ENCODE measurements at regions not wholly inside any gene's neighbourhood (a gene's known extent, or its start where the extent isn't known, plus 50 kb on each side); places are given as distances from the start of the nearest gene placed in this dataset.

DNA sequence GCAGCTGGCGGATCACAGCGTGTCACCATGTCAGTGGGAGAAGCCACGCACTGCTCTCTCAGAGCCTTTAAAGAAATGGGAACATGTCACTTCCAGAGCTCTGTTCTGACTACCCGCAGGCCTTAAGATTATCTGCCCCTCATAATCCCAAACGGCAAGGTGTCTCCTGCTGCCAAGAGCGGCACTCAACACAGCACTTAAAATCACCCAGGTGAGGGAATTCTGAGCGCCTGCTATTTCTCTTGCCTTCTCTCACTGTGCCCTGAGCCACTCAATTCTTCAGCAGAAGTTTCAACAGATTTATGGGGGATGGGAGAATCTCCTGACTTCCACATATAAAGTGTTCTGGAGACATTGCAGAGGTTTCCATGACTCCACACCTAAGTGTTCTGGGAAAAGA lies 137.9 kb downstream of the LMO4 start:
- Histone ChIP-seq H3K4me3 (ENCODE audit: extremely low read depth, insufficient read depth, low read length, poor library complexity, severe bottlenecking) (no peak overlapping the region), H3K9me3 (ENCODE audit: control insufficient read depth, low read length) (no peaks in the 10 kb centered on the region), H3K36me3 (ENCODE audit: control insufficient read depth, insufficient read depth, low read length) (no peaks in the 10 kb centered on the region), H3K4me1 (ENCODE audit: control insufficient read depth, insufficient read depth, low read length, poor library complexity, severe bottlenecking) (no peaks in the 10 kb centered on the region), H3K27ac (ENCODE audit: low read depth, low read length, severe bottlenecking) (no peak overlapping the region)
- 69 to 82% methylated on average over 4 to 6 of the region's 7 CpGs for WGBS, 2 experiments (ENCODE audit: insufficient coverage in 2 of 2)

DNA sequence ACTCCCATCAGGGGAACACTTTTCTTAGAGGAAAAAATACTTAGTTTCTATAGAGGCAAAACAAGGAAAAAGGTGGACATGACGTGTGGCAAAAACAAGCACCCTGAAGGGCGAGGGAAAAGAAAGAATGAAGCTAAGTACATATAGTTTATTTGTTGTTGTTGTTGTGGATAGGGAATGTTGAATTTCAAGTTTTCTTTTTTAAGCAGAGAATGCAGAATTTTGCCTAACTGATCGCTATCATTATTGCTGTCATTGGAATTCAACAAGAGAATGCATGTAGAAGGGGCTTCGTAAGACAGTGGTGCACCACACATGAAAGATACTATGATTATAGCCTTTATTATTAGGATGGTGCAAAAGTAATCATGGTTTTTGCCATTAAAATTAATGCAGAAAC lies 144.0 kb downstream of the LMO4 start:
- Histone ChIP-seq H3K4me1 (ENCODE audit: control insufficient read depth, insufficient read depth, low read length, poor library complexity, severe bottlenecking) (peaks cover 15% of the 10 kb centered on the region), H3K27ac (ENCODE audit: low read depth, low read length, severe bottlenecking) (no peak overlapping the region), H3K36me3 (ENCODE audit: control insufficient read depth, insufficient read depth, low read length) (no peaks in the 10 kb centered on the region), H3K4me3 (ENCODE audit: extremely low read depth, insufficient read depth, low read length, poor library complexity, severe bottlenecking) (no peak overlapping the region), H3K9me3 (ENCODE audit: control insufficient read depth, low read length) (no peaks in the 10 kb centered on the region)
- 89 to 92% methylated on average over 3 of the region's 4 CpGs for WGBS, 2 experiments (ENCODE audit: insufficient coverage in 2 of 2)

DNA sequence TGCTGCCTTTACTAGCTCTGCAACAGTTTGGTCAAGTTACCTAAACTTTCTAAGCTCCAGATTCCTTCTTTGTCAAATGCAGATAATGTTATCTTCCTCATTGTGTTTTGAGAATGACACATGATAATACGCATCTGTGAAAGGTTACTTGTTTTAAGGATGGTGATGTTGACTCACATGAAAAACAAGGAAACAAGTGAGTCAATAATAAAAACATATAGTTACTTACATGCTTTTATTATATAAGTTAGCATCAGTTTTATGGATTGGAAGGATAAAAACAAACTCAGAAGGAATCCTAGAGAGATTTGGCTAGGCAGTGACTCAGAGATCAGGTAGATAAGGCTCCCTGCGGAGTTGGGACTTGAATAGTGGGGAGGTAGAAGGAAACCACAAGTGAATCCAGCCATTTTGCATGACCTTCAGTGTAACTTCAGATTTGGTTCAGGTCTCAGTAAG lies 144.6 kb downstream of the LMO4 start:
- Histone ChIP-seq H3K4me1 (ENCODE audit: control insufficient read depth, insufficient read depth, low read length, poor library complexity, severe bottlenecking) (peaks cover 15% of the 10 kb centered on the region), H3K4me3 (ENCODE audit: extremely low read depth, insufficient read depth, low read length, poor library complexity, severe bottlenecking) (no peak overlapping the region), H3K27ac (ENCODE audit: low read depth, low read length, severe bottlenecking) (no peak overlapping the region), H3K9me3 (ENCODE audit: control insufficient read depth, low read length) (no peaks in the 10 kb centered on the region), H3K36me3 (ENCODE audit: control insufficient read depth, insufficient read depth, low read length) (no peaks in the 10 kb centered on the region)
- 71 to 90% methylated on average over 1 of the region's 2 CpGs for WGBS, 2 experiments (ENCODE audit: insufficient coverage in 2 of 2)

- Histone ChIP-seq H3K4me1 (ENCODE audit: control insufficient read depth, insufficient read depth, low read length, poor library complexity, severe bottlenecking) (peaks cover 15% of the 10 kb centered on the region), H3K27ac (ENCODE audit: low read depth, low read length, severe bottlenecking) (no peak overlapping the region), H3K4me3 (ENCODE audit: extremely low read depth, insufficient read depth, low read length, poor library complexity, severe bottlenecking) (no peak overlapping the region), H3K36me3 (ENCODE audit: control insufficient read depth, insufficient read depth, low read length) (no peaks in the 10 kb centered on the region), H3K9me3 (ENCODE audit: control insufficient read depth, low read length) (no peaks in the 10 kb centered on the region)
- 91 to 97% methylated on average over 3 to 4 of the region's 5 CpGs for WGBS, 2 experiments (ENCODE audit: insufficient coverage in 2 of 2)
Observed at GRCh38 chr1:87474098-87474497, 145.4 kb downstream of the LMO4 start.

DNA sequence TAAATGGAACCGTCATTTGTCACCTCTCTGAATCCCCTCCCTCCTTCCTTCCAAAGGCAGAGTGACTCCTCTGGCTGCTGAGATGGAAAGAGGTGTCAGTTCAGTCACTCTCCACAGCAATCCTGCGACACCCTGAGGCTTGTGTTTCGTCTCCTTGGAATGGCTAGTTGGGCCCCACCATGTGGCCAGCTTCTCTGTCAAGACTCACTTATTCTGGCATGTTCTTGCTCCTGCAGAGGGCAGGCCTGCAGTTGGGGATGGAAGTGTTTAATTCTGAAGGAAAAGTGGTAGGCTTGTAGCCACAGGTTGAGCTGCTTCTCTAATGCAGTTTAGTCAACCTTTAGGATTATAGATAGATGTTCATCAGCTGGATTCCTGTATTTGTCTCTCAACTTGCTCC lies 149.6 kb downstream of the LMO4 start:
- WGBS, 2 experiments (ENCODE audit: insufficient coverage in 2 of 2), result 41 to 54% methylated on average over 2 of the region's 3 CpGs

GRCh38 chr1:87495147-87495546 lies 166.5 kb downstream of the LMO4 start:
- Histone ChIP-seq H3K36me3 (ENCODE audit: control insufficient read depth, insufficient read depth, low read length) (no peaks in the 10 kb centered on the region), H3K27ac (ENCODE audit: low read depth, low read length, severe bottlenecking) (no peak overlapping the region), H3K4me1 (ENCODE audit: control insufficient read depth, insufficient read depth, low read length, poor library complexity, severe bottlenecking) (no peaks in the 10 kb centered on the region), H3K9me3 (ENCODE audit: control insufficient read depth, low read length) (no peaks in the 10 kb centered on the region), H3K4me3 (ENCODE audit: extremely low read depth, insufficient read depth, low read length, poor library complexity, severe bottlenecking) (no peak overlapping the region)
- 95 to 100% methylated on average over 3 of the region's 3 CpGs for WGBS, 2 experiments (ENCODE audit: insufficient coverage in 2 of 2)

More for the DNA sequence above, 149.6 kb downstream of the LMO4 start:
- no peak overlapping the region for H3K27ac ChIP-seq (ENCODE audit: low read depth, low read length, severe bottlenecking)
- H3K4me1 ChIP-seq (ENCODE audit: control insufficient read depth, insufficient read depth, low read length, poor library complexity, severe bottlenecking), result peaks cover 4% of the 10 kb centered on the region
- no peak overlapping the region for H3K4me3 ChIP-seq (ENCODE audit: extremely low read depth, insufficient read depth, low read length, poor library complexity, severe bottlenecking)
- no peaks in the 10 kb centered on the region for H3K9me3 ChIP-seq (ENCODE audit: control insufficient read depth, low read length)
- H3K36me3 ChIP-seq (ENCODE audit: control insufficient read depth, insufficient read depth, low read length), result no peaks in the 10 kb centered on the region

DNA sequence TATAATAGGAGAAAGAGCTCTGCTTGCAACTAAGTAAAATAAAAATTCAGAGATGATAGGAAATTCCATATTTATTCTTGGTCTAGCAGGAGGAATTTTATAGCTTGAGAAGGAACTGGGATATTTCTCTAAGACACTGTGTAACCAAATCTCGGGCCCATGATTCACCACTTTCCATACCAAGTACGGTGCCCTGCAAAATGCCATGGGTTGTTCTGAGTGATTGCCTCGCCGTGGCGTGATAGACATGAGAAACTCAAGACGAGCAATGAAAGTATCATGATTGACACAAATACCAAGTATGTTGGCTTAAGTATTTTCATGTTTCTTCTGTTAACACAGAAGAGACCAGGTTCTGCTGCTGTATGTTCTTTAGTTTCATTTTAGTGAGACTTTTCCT lies 167.2 kb downstream of the LMO4 start:
- Histone ChIP-seq H3K36me3 (ENCODE audit: control insufficient read depth, insufficient read depth, low read length) (no peaks in the 10 kb centered on the region), H3K27ac (ENCODE audit: low read depth, low read length, severe bottlenecking) (no peak overlapping the region), H3K4me3 (ENCODE audit: extremely low read depth, insufficient read depth, low read length, poor library complexity, severe bottlenecking) (no peak overlapping the region), H3K4me1 (ENCODE audit: control insufficient read depth, insufficient read depth, low read length, poor library complexity, severe bottlenecking) (no peaks in the 10 kb centered on the region), H3K9me3 (ENCODE audit: control insufficient read depth, low read length) (no peaks in the 10 kb centered on the region)
- WGBS, 2 experiments (ENCODE audit: insufficient coverage in 2 of 2), result 92% methylated on average over 4 of the region's 6 CpGs; no CpG with 5 or more reads in 1 of the 2 experiments

DNA sequence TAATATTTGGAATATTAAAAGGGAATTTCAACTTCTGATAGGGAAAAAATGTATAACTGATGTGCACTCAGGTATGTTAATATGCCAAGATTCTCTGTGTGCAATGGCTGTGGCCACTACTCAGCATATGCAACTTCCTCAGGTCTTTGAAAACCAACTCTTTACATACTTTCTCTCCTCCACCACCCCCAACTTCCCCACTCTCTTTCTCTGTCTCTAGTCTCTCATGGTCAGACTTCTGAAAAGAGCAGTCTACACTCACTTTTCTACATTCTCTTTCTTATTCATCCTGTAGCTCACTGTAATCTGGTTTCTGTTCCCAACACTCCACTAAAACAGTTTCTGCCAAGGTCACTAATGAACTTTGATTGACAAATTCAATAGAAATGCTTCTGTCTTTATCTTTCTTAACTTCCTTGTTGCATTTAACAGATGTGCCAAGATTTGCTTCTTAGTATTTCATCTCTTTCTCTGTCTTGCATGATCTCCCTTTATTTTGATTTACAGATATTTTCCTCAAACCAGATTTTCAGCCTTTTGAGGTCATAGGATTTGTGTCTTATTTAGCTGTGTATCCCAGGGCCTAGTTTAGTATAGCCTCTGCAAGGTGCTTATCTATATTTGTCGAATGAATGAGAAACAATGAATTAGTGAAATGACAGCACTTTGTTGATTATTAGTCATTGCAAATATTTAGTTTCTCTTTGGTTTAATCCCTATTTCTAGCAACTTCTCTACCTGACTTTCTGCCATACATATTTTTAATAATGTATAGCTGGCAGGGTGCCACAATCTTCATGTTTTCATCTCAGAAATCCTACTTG lies 168.9 kb downstream of the LMO4 start:
- WGBS, 2 experiments (ENCODE audit: insufficient coverage in 2 of 2), result no CpG with 5 or more reads among the region's 1 CpG
- Histone ChIP-seq H3K36me3 (ENCODE audit: control insufficient read depth, insufficient read depth, low read length) (no peaks in the 10 kb centered on the region), H3K4me1 (ENCODE audit: control insufficient read depth, insufficient read depth, low read length, poor library complexity, severe bottlenecking) (no peaks in the 10 kb centered on the region), H3K27ac (ENCODE audit: low read depth, low read length, severe bottlenecking) (no peak overlapping the region), H3K4me3 (ENCODE audit: extremely low read depth, insufficient read depth, low read length, poor library complexity, severe bottlenecking) (no peak overlapping the region), H3K9me3 (ENCODE audit: control insufficient read depth, low read length) (no peaks in the 10 kb centered on the region)

DNA sequence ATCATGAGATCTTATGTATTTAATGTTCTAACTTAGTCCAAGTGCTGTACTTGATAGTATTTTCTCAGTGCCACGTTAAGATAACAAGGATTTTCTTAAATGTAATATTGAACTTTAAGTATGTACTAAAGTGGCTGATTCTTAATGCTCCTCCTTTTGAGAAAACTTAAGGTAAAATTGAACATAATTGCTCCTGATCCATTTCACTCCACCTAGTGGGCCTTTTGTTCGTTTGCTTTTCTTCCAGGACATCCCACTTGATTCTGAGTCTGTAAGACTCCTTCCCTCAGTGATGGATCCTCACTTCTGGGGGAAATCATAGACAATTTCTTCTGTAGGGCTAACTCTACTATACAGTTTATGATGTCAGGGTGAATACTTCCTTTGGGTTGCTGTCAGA lies 173.1 kb downstream of the LMO4 start:
- Histone ChIP-seq H3K9me3 (ENCODE audit: control insufficient read depth, low read length) (no peaks in the 10 kb centered on the region), H3K4me1 (ENCODE audit: control insufficient read depth, insufficient read depth, low read length, poor library complexity, severe bottlenecking) (no peaks in the 10 kb centered on the region), H3K36me3 (ENCODE audit: control insufficient read depth, insufficient read depth, low read length) (no peaks in the 10 kb centered on the region), H3K4me3 (ENCODE audit: extremely low read depth, insufficient read depth, low read length, poor library complexity, severe bottlenecking) (no peak overlapping the region), H3K27ac (ENCODE audit: low read depth, low read length, severe bottlenecking) (no peak overlapping the region)
- WGBS, 2 experiments (ENCODE audit: insufficient coverage in 2 of 2), result 67% methylated on average over 1 of the region's 2 CpGs; no CpG with 5 or more reads in 1 of the 2 experiments

GRCh38 chr1:87505391-87505983 lies 176.8 kb downstream of the LMO4 start:
- Histone ChIP-seq H3K27ac (ENCODE audit: low read depth, low read length, severe bottlenecking) (no peak overlapping the region), H3K4me3 (ENCODE audit: extremely low read depth, insufficient read depth, low read length, poor library complexity, severe bottlenecking) (no peak overlapping the region), H3K4me1 (ENCODE audit: control insufficient read depth, insufficient read depth, low read length, poor library complexity, severe bottlenecking) (no peaks in the 10 kb centered on the region), H3K36me3 (ENCODE audit: control insufficient read depth, insufficient read depth, low read length) (no peaks in the 10 kb centered on the region), H3K9me3 (ENCODE audit: control insufficient read depth, low read length) (no peaks in the 10 kb centered on the region)
- WGBS, 2 experiments (ENCODE audit: insufficient coverage in 2 of 2), result 84 to 92% methylated on average over 3 to 6 of the region's 9 CpGs

GRCh38 chr1:87506147-87506546 lies 177.5 kb downstream of the LMO4 start:
- H3K9me3 ChIP-seq (ENCODE audit: control insufficient read depth, low read length), result no peaks in the 10 kb centered on the region
- no peak overlapping the region for H3K27ac ChIP-seq (ENCODE audit: low read depth, low read length, severe bottlenecking)
- 75% methylated on average over 5 to 6 of the region's 8 CpGs for WGBS, 2 experiments (ENCODE audit: insufficient coverage in 2 of 2)
- H3K36me3 ChIP-seq (ENCODE audit: control insufficient read depth, insufficient read depth, low read length), result no peaks in the 10 kb centered on the region
- no peak overlapping the region for H3K4me3 ChIP-seq (ENCODE audit: extremely low read depth, insufficient read depth, low read length, poor library complexity, severe bottlenecking)
- H3K4me1 ChIP-seq (ENCODE audit: control insufficient read depth, insufficient read depth, low read length, poor library complexity, severe bottlenecking), result no peaks in the 10 kb centered on the region

Data from mesodermal cell (in vitro differentiated cells).